Epithelial cell of esophagus (primary cell): ENCODE measurements at regions not wholly inside any gene's neighbourhood (a gene's known extent, or its start where the extent isn't known, plus 50 kb on each side); places are given as distances from the start of the nearest gene placed in this dataset.

Experiments
- DNase-seq: peaks from one replicate; pipeline ENCODE4 v3.0.0; 2010; ENCODE audit warnings: low read depth
- H3K4me3 ChIP-seq: 2 replicates; pipeline ENCODE4 v1.5.1; 2011; ENCODE audit warnings: mild to moderate bottlenecking, low read length, control low read depth
- TF ChIP-seq, protein P1 (sequence below): IDR thresholded peaks from 2 replicates; pipeline ENCODE4 v1.5.1; 2011; ENCODE audit warnings: low read depth, mild to moderate bottlenecking, low read length, control low read depth, inconsistent platforms; ENCODE audit not compliant: insufficient read depth; ENCODE audit errors: missing control alignments

DNA sequence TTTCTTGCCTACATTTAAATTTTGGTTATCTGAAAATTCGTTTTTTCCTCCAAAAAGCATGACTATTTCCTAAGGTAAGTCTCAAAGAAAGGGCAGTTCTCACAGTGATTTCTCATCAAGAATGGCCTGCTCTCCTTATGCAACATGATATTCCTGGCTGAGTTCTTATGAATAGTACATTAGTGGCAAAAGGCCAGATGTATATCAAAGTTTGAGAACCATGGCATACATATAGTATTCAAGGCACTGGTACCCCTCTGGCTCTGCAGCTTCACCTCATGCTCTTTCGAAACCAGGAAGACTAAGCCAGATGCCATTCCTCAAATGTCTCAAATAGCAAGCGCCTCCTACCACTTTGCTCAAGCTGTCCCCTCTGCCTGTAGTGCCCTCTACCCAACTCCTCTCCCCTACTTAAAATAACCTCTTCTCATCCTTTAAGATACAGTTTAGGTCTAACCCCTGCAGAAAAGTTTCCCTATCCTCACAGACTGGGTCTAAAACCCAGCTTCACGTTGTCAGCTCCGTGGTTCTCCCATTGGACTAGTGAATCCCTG, 280.3 kb downstream of the HACE1 start:
- H3K4me3 ChIP-seq = no peak overlapping the region
- TF ChIP-seq, protein P1, sequence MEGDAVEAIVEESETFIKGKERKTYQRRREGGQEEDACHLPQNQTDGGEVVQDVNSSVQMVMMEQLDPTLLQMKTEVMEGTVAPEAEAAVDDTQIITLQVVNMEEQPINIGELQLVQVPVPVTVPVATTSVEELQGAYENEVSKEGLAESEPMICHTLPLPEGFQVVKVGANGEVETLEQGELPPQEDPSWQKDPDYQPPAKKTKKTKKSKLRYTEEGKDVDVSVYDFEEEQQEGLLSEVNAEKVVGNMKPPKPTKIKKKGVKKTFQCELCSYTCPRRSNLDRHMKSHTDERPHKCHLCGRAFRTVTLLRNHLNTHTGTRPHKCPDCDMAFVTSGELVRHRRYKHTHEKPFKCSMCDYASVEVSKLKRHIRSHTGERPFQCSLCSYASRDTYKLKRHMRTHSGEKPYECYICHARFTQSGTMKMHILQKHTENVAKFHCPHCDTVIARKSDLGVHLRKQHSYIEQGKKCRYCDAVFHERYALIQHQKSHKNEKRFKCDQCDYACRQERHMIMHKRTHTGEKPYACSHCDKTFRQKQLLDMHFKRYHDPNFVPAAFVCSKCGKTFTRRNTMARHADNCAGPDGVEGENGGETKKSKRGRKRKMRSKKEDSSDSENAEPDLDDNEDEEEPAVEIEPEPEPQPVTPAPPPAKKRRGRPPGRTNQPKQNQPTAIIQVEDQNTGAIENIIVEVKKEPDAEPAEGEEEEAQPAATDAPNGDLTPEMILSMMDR = no peak
- no peak for DNase-seq

DNA sequence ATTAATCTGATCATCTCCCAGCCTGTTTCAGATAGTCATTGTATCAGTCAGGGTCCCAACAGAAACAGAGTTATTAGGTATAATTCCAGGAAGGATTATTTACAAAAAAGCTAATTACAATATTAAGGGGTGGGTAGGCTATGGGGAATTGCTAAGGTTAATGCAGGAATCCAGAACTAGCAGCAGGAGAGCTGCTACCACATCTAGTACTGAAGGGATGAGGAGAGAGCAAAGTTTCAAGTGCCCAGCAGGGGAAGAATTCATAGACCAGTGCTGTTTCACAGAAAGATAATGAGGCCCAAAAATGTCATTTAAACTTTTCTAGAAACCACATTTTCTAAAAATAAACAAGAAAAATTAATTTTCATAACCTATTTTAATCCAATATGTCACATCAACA, 284.2 kb downstream of the HACE1 start:
- no peak for DNase-seq
- H3K4me3 ChIP-seq = no peak overlapping the region
- TF ChIP-seq, protein P1 = no peak

DNA sequence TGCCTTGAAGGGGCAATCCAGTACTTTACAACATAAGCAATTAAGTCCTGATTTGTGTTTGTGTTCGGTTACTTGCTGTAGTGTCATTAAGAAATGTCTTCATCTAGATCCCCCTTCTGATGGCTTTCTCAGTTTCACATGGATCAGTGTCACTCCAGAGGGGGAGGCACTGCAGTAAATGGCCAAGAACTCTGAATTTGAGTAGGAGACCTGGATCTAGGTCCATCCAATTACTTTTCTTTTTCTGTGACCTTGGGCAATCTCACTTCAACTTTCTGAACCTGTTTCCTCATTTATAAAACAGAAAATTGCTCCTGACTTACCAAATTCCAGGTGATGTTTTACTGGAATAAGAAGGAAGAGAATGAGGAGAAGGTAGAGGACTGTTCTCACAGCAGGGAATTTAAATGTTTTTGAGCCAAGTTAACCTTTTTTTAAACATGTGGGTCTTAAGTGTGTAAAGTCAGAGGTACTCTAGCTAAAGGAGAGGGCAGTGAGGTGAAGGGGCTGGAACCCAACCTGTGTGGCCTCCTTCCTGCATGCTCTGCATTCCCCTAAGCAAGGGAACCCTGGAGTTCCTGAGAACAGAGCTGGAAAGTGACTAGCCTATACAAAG, 285.5 kb downstream of the HACE1 start:
- TF ChIP-seq, protein P1 = no peak
- no peak for DNase-seq
- no peak overlapping the region for H3K4me3 ChIP-seq

DNA sequence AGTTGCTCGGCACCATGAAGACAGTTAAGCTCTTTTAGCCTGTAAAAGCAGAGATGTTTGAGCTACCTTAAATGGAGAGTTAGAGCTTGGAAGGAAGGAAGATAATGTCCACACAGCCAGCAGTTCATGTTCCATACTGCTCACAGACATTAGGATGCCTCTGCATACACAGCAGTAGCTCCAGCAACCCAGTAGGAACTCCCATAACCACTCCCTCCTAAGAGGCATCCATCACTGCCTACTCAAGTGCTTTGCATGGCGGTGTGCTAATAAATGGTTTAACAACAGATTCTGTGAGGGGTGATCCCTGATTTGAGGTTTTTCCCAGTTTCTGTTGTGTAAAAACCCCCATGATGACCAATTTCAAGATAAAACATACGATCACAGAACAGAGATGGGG, 286.4 kb downstream of the HACE1 start:
- no peak overlapping the region for H3K4me3 ChIP-seq
- TF ChIP-seq, protein P1 = no peak
- DNase-seq = no peak

DNA sequence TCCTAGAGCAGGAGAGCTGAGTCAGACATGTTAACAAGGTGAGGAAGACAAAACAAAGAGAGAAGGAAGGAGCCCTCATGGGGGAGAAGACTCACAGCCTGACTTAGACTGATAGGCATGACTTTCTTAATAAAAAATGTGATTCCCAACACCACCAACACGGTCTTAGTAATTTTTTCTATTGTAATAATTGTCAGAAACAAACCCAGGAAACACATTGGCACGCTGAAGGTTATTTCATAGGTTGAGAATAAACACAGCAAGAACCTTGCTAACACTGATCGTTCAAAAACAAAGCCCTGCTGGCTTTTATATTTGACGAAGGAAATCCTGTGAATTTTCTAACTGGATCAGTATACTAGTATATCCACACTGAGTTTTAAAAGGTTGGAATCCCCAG, 286.8 kb downstream of the HACE1 start:
- TF ChIP-seq, protein P1 = no peak
- DNase-seq = peak; percentile 50

DNA sequence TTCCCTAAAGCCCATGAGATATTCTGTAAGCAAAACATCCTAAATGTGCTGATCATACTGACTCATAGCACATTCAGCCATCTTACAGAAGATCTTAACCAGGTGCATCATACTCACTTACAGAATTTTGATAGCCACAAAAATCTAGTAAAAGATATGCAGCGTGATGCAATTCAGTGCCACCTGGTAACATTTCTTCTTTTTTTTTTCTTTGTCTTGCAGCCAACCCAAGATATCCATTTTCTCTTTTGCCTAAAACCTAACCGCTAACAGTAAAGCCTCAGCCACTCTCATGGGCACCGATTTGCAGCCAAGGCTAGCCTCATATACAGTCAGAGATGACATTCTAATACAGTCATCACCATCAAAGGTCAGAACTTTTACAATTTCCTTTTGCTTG, 293.3 kb downstream of the HACE1 start:
- TF ChIP-seq, protein P1 = no peak
- peak; percentile 38 for DNase-seq
- H3K4me3 ChIP-seq = no peak overlapping the region

More for the DNA sequence above, 286.8 kb downstream of the HACE1 start:
- H3K4me3 ChIP-seq = no peak overlapping the region

DNA sequence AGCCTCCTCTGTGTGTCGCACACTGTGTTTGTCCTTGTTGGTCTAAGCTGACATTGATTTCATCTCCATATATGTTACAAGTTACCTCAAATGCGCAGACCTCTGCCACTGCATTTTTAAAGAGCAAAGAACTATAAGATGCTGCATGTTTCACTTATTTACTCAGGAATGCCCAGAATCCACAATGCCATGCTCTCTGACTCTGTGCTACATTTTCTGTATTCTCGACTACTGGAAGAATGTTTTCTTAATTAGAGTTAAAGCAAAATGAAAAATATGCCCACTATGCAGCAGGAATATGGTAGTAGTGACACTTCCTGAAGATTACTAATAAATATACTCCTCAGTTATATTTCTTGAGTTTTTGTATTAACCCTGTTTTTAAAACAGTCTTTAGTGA, 296.4 kb downstream of the HACE1 start:
- H3K4me3 ChIP-seq = no peak overlapping the region
- DNase-seq = no peak
- TF ChIP-seq, protein P1 = no peak
